Fibroblast of lung (primary cell): ENCODE measurements at regions not wholly inside any gene's neighbourhood (a gene's known extent, or its start where the extent isn't known, plus 50 kb on each side); places are given as distances from the start of the nearest gene placed in this dataset.

ENCODE experiments used
- EZH2 ChIP-seq: IDR thresholded peaks from 2 replicates; pipeline ENCODE4 v1.5.1; 2012; ENCODE audit warnings: low read length, control low read depth, mild to moderate bottlenecking; ENCODE audit errors: missing control alignments
- TF ChIP-seq, protein P1 (sequence below), 2 donors: IDR thresholded peaks in 1 of 2; conservative IDR thresholded peaks in 1 of 2; 1 replicate in 1 of 2; 2 replicates in 1 of 2; pipeline ENCODE4 v1.5.1; 2011 to 2012; ENCODE audit warnings: low read length in 2 of 2, control low read depth in 1 of 2, inconsistent platforms in 1 of 2, low read depth in 1 of 2, mild to moderate bottlenecking in 1 of 2

DNA sequence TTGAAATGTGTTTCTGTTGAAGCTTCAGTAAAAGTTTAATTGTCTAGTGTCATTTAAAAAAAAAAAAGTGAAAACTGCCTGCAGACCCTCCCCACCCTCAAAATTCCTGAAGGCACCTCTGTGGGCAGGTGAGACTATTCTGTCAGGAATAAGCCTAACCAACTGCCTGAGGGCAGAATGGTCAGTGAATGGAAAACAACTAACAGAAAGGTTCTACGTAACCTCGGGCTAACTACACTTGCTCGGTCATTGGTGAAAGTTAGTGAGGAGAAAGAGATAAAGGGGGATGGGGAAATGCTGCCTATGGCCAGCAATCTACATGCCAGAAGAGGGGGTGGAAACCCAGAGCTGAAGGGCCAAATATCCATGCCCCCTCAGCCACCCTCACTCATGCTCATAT, 108.6 kb upstream of the SLC24A5 start:
- TF ChIP-seq, protein P1, sequence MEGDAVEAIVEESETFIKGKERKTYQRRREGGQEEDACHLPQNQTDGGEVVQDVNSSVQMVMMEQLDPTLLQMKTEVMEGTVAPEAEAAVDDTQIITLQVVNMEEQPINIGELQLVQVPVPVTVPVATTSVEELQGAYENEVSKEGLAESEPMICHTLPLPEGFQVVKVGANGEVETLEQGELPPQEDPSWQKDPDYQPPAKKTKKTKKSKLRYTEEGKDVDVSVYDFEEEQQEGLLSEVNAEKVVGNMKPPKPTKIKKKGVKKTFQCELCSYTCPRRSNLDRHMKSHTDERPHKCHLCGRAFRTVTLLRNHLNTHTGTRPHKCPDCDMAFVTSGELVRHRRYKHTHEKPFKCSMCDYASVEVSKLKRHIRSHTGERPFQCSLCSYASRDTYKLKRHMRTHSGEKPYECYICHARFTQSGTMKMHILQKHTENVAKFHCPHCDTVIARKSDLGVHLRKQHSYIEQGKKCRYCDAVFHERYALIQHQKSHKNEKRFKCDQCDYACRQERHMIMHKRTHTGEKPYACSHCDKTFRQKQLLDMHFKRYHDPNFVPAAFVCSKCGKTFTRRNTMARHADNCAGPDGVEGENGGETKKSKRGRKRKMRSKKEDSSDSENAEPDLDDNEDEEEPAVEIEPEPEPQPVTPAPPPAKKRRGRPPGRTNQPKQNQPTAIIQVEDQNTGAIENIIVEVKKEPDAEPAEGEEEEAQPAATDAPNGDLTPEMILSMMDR (conservative IDR thresholded peaks at IDR 0.05 in 1 of 2, IDR thresholded peaks at IDR 0.05 in 1 of 2; ENCODE audit: low read depth in 1 of 2, low read length in 2 of 2): no peak
- TF ChIP-seq EZH2: no peak
